WTC11 (cell line): ENCODE measurements at regions not wholly inside any gene's neighbourhood (a gene's known extent, or its start where the extent isn't known, plus 50 kb on each side); places are given as distances from the start of the nearest gene placed in this dataset.

Experiments used
- CREM ChIP-seq: sonication (generic); formaldehyde crosslinking; IDR thresholded peaks from 2 replicates; pipeline ENCODE4 v1.8.1; 2022; ENCODE audit warnings: mild to moderate bottlenecking, missing genetic modification reagents, moderate library complexity
- CTCF ChIP-seq: fragments of 200-600 bp; IDR thresholded peaks from 2 replicates; pipeline ENCODE4 v1.8.0; 2022; ENCODE audit warnings: antibody characterized with exemption
- FOXK1 ChIP-seq: sonication (generic); formaldehyde crosslinking; IDR thresholded peaks from 2 replicates; pipeline ENCODE4 v1.8.0; 2022; ENCODE audit warnings: mild to moderate bottlenecking, moderate library complexity, missing genetic modification reagents

GRCh38 chr9:588981-589380, 252.5 kb upstream of the DMRT1 start:
- TF ChIP-seq CTCF (no peak), CREM (CRISPR knock-in tag) (no peak), FOXK1 (CRISPR knock-in tag) (no peak)
